Right lobe of liver (tissue), 6 donors: ENCODE measurements at regions not wholly inside any gene's neighbourhood (a gene's known extent, or its start where the extent isn't known, plus 50 kb on each side); places are given as distances from the start of the nearest gene placed in this dataset.

Experiments
- ATAC-seq, 4 donors: fragments of 200-7000 bp; cut with Tn5 transposase; one replicate each; pipeline ENCODE4 v1.9.1; 2020; ENCODE audit warnings: mild to moderate bottlenecking in 4 of 4, moderate library complexity in 4 of 4
- DNase-seq, 3 donors: peaks; one replicate each; pipeline ENCODE4 v3.0.0-alpha.2; 2020
- H3K27ac ChIP-seq, 3 donors: fragments of 200-600 bp; one replicate each; pipeline ENCODE4 v1.8.0; 2022
- H3K27me3 ChIP-seq, 2 donors: fragments of 200-600 bp; one replicate each; pipeline ENCODE4 v1.8.0; 2022
- H3K36me3 ChIP-seq, 4 donors: fragments of 200-600 bp; sonication (generic) in 1 of 4; one replicate each; pipeline versions ENCODE4 v1.5.1 to v1.8.0; 2017 to 2022; ENCODE audit warnings: control low read depth in 1 of 4
- H3K4me1 ChIP-seq, 4 donors: fragments of 200-600 bp; sonication (generic) in 1 of 4; one replicate each; pipeline versions ENCODE4 v1.5.1 to v1.8.0; 2017 to 2022; ENCODE audit warnings: control low read depth in 1 of 4
- H3K4me3 ChIP-seq, 3 donors: fragments of 200-600 bp; one replicate each; pipeline ENCODE4 v1.8.0; 2022
- H3K9me3 ChIP-seq, 4 donors: fragments of 200-600 bp; sonication (generic) in 1 of 4; one replicate each; pipeline versions ENCODE4 v1.5.1 to v1.8.0; 2017 to 2022; ENCODE audit warnings: control low read depth in 1 of 4
- CTCF ChIP-seq, 4 donors: fragments of 200-600 bp in 3 of 4; fragments of 450-650 bp in 1 of 4; IDR thresholded peaks; one replicate each; pipeline versions ENCODE4 v1.5.1 to v1.8.0; 2016 to 2022; ENCODE audit warnings: antibody characterized with exemption in 4 of 4, mild to moderate bottlenecking in 2 of 4
- POLR2A ChIP-seq: fragments of 450-650 bp; IDR thresholded peaks from one replicate; pipeline ENCODE4 v1.6.1; 2017; ENCODE audit warnings: antibody characterized with exemption, mild to moderate bottlenecking
- WGBS: methylation state at CpG from one replicate; pipeline ENCODE4 v1.1.6; 2018; ENCODE audit warnings: low coverage, low lambda C conversion rate; ENCODE audit not compliant: insufficient coverage; ENCODE audit errors: missing lambda C conversion rate; 5-methylcytosine and 5-hydroxymethylcytosine counted together
- intact Hi-C, 2 donors: fragments of 100-400 bp; cut with DNase I; formaldehyde crosslinking; loops; one replicate each; pipeline versions ENCODE4 v1.11.2 to v1.14.1; 2022
- donor health status: DM: no; HTN: yes; CAD: no.
- donor health status: DM: no; HTN: no; CAD: no.
- donor health status: DM: no; HTN: no; CAD: no.
- donor health status: DM: no; HTN: yes; CAD: no.
- donor health status: DM: no; HTN: yes; CAD: no.

GRCh38 chr15:87369269-87369668 is 887.3 kb downstream of the NTRK3 start:
- Histone ChIP-seq H3K36me3 (no peaks in the 10 kb centered on the region), H3K4me3 (no peak overlapping the region), H3K4me1 (no peaks in the 10 kb centered on the region), H3K9me3 (no peaks in the 10 kb centered on the region), H3K27ac (no peak overlapping the region), H3K27me3 (no peaks in the 10 kb centered on the region)
- DNase-seq (no peak), ATAC-seq (no peak)
- intact Hi-C loops = no loop called here
- TF ChIP-seq CTCF (IDR thresholded peaks at IDR 0.05) (no peak), POLR2A (no peak)

- H3K27ac ChIP-seq = no peak overlapping the region
- no peaks in the 10 kb centered on the region for H3K4me1 ChIP-seq
- H3K9me3 ChIP-seq = no peaks in the 10 kb centered on the region
- TF ChIP-seq POLR2A = no peak
- no peaks in the 10 kb centered on the region for H3K36me3 ChIP-seq
- no peak for ATAC-seq
- no peak for DNase-seq
- H3K27me3 ChIP-seq = no peaks in the 10 kb centered on the region
- 20% methylated on average over 2 of the region's 2 CpGs for WGBS
- no peak overlapping the region for H3K4me3 ChIP-seq
- intact Hi-C loops = no loop called here
Measured at GRCh38 chr15:87368511-87368910, 888.0 kb downstream of the NTRK3 start.

DNA sequence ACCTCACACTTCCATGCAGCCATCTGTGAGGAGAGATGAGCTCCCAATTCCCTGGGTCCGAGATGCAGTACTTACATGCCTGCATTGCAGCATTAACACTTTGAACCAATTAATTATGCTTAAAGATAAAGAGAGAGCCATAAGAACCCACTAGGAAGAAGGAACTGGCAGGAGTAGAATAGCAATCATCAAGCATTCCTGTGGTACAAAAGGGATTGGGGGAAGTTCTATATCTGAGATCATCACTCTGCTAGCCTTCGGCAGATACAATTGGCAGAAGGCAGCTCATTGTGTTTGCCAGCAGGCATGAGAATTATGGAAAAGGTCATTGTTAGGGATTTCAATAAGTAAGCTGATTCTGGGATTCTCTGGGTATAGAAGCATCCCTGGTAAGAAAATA is 891.4 kb downstream of the NTRK3 start:
- Histone ChIP-seq H3K9me3 (no peaks in the 10 kb centered on the region), H3K27ac (no peak overlapping the region), H3K36me3 (no peaks in the 10 kb centered on the region), H3K27me3 (no peaks in the 10 kb centered on the region), H3K4me1 (no peaks in the 10 kb centered on the region), H3K4me3 (no peak overlapping the region)
- TF ChIP-seq CTCF (IDR thresholded peaks at IDR 0.05) = no peak
- no peak for TF ChIP-seq POLR2A
- intact Hi-C loops = no loop called here
- DNase-seq (no peak), ATAC-seq (no peak)
- 10% methylated on average over 2 of the region's 2 CpGs for WGBS

GRCh38 chr15:87362531-87362930 is 894.0 kb downstream of the NTRK3 start:
- DNase-seq (no peak), ATAC-seq (no peak)
- TF ChIP-seq POLR2A (no peak), CTCF (IDR thresholded peaks at IDR 0.05) (no peak)
- H3K4me3 ChIP-seq = no peak overlapping the region
- WGBS = 36% methylated on average over 2 of the region's 2 CpGs
- H3K27me3 ChIP-seq = no peaks in the 10 kb centered on the region
- no peaks in the 10 kb centered on the region for H3K9me3 ChIP-seq
- intact Hi-C loops = no loop called here
- no peaks in the 10 kb centered on the region for H3K4me1 ChIP-seq
- H3K27ac ChIP-seq = no peak overlapping the region
- no peaks in the 10 kb centered on the region for H3K36me3 ChIP-seq

DNA sequence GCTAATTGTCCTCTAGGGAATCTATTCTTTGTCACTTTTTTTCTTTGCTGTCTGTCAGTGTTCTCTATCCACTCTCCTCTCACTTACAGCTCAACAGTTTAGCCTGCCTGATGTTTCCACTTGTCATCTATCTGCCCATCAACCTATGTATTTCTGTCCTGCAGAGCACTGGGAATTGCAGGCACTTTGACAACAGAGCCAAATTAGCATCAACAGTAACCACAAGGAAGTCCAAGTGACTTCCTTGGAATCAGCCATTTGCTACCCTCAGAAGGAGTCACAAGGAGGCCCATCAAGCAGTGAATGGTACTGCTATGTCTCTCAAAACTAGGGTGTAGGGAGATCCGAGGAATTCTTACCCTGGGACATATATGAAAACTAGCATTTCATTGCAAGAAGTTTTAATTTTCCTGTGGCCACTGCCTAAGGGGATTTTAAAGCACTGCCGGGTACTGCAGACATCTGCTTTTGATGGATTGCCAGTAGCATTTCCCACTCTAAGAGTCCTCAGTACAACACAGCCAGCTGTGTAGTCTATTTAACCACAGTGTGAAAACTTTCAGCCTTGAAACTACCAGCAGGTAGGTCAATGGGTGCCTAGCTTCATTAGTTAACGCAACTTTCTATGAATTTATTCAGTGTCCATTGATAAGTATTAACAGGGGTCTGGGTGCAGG is 898.8 kb downstream of the NTRK3 start:
- Histone ChIP-seq H3K27ac (no peak overlapping the region), H3K9me3 (no peaks in the 10 kb centered on the region), H3K36me3 (no peaks in the 10 kb centered on the region), H3K27me3 (no peaks in the 10 kb centered on the region), H3K4me3 (no peak overlapping the region), H3K4me1 (no peaks in the 10 kb centered on the region)
- intact Hi-C loops = loop anchor here in 1 of 2 donors (10.0 kb wide), 1 partner anchor 47 kb away; no protein-coding TSS in a partner anchor
- TF ChIP-seq POLR2A (no peak), CTCF (IDR thresholded peaks at IDR 0.05) (no peak)
- ATAC-seq = no peak
- 43% methylated on average over 3 of the region's 3 CpGs for WGBS
- no peak for DNase-seq
